Activated CD4-positive, alpha-beta T cell treated with anti-CD3 and anti-CD28 coated beads, Interleukin-2, Interleukin-6, amounts not matched to agents 100 ng/mL and 50 ng/mL, durations not matched to agents 16 hours and 8 hours (primary cell): ENCODE measurements at regions not wholly inside any gene's neighbourhood (a gene's known extent, or its start where the extent isn't known, plus 50 kb on each side); places are given as distances from the start of the nearest gene placed in this dataset.
"Not testable (repeated sequence)": the region's sequence is repeated elsewhere in the genome, so short reads cannot be mapped to it uniquely, and the experiment has no call there.

Experiments
- DNase-seq: peaks from one replicate; pipeline ENCODE4 v3.0.0-alpha.2; 2020

- no peak for DNase-seq
Measured at GRCh38 chr3:81886081-81886480, 124.6 kb upstream of the GBE1 start.

- DNase-seq: no peak
Measured at GRCh38 chr3:81884791-81885190, 123.3 kb upstream of the GBE1 start.

GRCh38 chr3:81876826-81877225, 115.4 kb upstream of the GBE1 start:
- DNase-seq: no peak

GRCh38 chr3:81874738-81875137, 113.3 kb upstream of the GBE1 start:
- DNase-seq: no peak

GRCh38 chr3:81872566-81872965, 111.1 kb upstream of the GBE1 start:
- no peak for DNase-seq

- no peak for DNase-seq
Measured at GRCh38 chr3:81871358-81872155, 110.1 kb upstream of the GBE1 start.

GRCh38 chr3:81869382-81869781, 107.9 kb upstream of the GBE1 start:
- DNase-seq: no peak

- DNase-seq: no peak
Measured at GRCh38 chr3:81868597-81868996, 107.2 kb upstream of the GBE1 start.

- DNase-seq: no peak
Measured at GRCh38 chr3:81867875-81868274, 106.4 kb upstream of the GBE1 start.

GRCh38 chr3:81865164-81865563, 103.7 kb upstream of the GBE1 start:
- not testable (repeated sequence) for DNase-seq

GRCh38 chr3:81864272-81864671, 102.8 kb upstream of the GBE1 start:
- no peak for DNase-seq

GRCh38 chr3:81863756-81864155, 102.3 kb upstream of the GBE1 start:
- no peak for DNase-seq

GRCh38 chr3:81861593-81861992, 100.1 kb upstream of the GBE1 start:
- no peak for DNase-seq

GRCh38 chr3:81859524-81859923, 98.1 kb upstream of the GBE1 start:
- no peak for DNase-seq

GRCh38 chr3:81853431-81853830, 92.0 kb upstream of the GBE1 start:
- DNase-seq: no peak

- no peak for DNase-seq
Measured at GRCh38 chr3:81851176-81851575, 89.7 kb upstream of the GBE1 start.

- no peak for DNase-seq
Measured at GRCh38 chr3:81846988-81847387, 85.5 kb upstream of the GBE1 start.

GRCh38 chr3:81841540-81841939, 80.1 kb upstream of the GBE1 start:
- no peak for DNase-seq

GRCh38 chr3:81839504-81840094, 78.2 kb upstream of the GBE1 start:
- no peak for DNase-seq

GRCh38 chr3:81838457-81838856, 77.0 kb upstream of the GBE1 start:
- DNase-seq: no peak

- DNase-seq: no peak
Measured at GRCh38 chr3:81837071-81837593, 75.7 kb upstream of the GBE1 start.

- DNase-seq: no peak
Measured at GRCh38 chr3:81829937-81830336, 68.5 kb upstream of the GBE1 start.

- not testable (repeated sequence) for DNase-seq
Measured at GRCh38 chr3:81829272-81829671, 67.8 kb upstream of the GBE1 start.

GRCh38 chr3:81823882-81824395, 62.5 kb upstream of the GBE1 start:
- no peak for DNase-seq
